Stimulated activated CD8-positive, alpha-beta memory T cell treated with anti-CD3 and anti-CD28 coated beads, Interleukin-4, amount 100 ng/mL, for 4 hours (primary cell): ENCODE measurements at regions not wholly inside any gene's neighbourhood (a gene's known extent, or its start where the extent isn't known, plus 50 kb on each side); places are given as distances from the start of the nearest gene placed in this dataset.
"Not testable (repeated sequence)": the region's sequence is repeated elsewhere in the genome, so short reads cannot be mapped to it uniquely, and the experiment has no call there.

Experiments used
- DNase-seq, 2 donors: peaks; one replicate each; pipeline ENCODE4 v3.0.0-alpha.2; 2020; ENCODE audit warnings: low read depth in 2 of 2, low spot score in 1 of 2

DNA sequence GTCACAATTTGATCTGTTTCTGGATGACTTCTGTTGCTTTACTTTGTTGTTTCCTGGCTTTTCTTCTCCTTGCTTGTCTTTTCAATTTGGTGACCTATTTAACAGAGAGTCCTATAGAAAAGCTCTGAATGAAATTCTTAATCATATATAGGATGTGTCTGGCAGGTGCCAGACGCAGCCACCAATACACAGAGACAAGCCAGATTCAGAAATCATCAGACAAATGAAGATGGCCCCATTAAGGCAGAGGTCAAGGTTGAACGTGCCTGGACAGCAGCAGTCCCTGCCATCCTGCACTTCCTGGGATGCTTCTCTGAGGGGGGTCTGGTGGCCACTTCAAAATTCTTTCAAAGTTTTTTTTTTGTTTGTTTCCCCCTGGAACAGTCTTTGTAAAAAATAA lies 846.7 kb upstream of the COBL start:
- no peak for DNase-seq

DNA sequence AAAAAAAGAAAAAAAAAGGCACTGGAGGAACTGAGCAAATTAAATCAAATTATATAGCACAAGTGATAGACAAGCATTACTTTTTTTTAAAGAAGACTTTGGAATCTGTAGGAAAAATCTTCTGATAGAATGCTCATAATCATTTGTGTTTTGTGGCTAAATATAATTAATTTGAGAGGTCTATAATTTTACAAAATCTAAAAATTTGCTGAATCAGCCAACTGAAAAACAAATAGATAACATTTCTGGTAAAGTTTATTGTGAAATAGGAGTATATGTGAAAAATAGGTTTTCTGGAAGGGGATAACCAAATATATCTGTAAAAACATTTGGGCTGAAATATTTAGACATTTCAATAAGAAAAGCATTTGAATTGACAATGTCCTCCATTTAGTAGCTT lies 844.9 kb upstream of the COBL start:
- no peak for DNase-seq

DNA sequence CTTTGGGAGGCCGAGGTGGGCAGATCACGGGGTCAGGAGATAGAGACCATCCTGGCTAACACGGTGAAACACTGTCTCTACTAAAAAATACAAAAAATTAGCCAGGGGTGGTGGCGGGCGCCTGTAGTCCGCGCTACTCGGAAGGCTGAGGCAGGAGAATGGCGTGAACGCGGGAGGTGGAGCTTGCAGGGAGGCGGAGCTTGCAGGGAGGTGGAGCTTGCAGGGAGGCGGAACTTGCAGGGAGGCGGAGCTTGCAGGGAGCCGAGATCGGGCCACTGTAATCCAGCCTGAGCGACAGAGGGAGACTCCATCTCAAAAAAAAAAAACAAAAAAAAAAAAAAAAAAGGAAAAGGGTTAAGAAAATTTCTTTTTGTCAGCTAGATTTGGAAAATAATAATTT lies 842.8 kb upstream of the COBL start:
- not testable (repeated sequence) for DNase-seq

DNA sequence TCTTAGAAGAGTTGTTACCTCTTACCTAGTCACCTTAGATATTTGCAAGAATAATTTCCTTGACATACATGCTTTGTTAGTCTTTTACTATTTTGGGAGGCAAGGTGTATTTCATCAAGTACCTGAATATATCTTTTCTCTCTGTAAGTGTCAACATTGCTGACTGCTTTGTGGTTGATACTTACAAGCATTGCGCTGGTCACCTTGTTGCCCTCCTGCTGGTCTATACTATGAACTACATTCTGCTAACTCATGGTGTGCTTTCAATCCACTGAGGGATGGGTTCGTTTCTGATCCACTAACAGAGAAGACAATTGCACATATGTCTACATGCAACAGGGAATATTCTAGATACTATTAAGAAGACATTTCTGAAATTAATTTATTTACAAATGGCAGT lies 837.8 kb upstream of the COBL start:
- DNase-seq = no peak

DNA sequence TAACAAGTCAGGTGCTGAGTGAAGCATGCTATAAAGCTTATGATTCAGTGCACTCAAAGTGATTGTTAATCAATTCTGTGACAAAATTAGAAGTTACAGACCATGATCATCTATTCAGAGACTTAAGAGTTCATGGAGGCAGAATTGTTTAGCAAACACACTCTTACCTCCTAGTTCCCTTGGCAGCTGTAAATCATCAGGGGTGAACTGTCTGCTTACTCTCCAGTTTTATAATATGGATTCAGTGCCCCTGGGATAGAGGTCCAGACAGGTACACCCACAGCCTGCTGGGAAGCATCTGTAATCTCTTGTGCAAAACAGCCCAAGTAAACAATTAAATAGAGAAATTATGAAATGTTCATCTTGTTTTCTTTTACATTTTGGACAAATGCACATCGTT lies 835.0 kb upstream of the COBL start:
- DNase-seq = no peak

DNA sequence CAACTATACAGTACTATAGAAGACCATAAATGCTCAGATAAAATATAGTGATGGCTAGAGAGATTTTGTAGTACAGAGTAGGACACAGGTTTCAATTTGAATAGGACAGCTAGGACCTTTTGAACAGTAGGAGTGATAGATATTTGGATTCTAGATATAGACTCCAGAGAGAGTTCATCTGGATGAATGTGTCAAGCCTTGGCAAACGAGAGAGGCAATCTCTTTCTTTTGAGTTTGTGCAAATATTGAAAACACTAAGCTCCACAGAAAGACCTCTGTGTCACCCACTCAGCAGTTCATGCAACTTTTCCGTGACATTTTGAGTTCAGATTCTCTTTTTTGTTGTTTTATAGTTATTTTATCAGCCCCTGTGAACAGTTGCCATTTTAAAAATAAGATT lies 834.3 kb upstream of the COBL start:
- no peak for DNase-seq

DNA sequence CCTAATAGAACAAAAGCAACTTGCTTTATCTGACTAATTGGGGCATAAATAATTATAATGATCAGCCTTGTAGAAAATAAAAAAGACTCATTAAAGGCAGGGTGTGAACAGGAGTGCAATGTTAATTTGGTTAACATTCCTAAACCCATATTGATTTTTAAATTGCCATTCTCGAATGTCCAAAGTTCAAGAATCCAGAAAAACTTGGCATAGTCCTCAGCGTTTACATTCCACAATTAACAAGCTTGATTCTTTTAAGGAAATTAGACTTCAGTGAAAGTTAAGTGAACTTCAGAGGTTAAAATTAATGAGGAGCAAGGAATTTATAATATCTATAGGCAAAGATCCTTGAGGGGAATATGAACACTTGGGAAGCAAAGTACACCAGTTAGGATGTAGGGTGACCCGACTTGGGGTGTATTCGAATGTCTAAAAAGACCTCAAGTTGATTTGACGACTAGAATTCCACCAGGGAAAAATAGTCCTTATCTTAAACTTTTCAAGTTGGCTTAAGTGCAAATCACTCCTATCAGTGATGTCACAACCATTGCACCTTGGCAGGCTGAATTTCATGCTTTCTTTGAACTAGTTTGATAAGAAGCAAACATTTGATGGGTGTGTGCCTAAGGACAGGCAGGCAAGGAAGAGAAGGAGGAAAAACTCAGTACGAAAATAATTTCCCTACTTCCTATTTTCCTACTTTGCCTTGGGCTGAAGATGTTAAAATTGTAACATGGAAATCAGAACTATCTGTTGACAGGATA lies 830.4 kb upstream of the COBL start:
- no peak for DNase-seq

DNA sequence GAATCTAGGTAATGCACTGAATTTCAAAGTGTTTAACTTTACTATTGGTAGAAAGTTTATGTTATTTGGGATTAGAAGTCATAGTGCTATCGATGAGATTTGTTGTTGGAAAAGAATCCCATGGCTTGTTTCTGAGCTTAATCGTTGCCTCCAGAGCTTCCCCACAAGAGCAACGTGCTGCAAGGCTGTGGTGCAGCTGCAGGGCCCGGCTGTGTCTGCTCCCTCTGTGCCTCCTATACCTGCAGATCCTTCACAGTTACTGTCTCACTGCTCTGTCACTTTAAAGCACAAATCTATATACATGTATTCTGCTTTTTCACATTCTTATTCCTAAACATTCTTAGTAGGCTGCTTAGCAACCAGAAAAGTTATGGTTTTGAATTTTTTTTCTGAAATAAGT lies 826.6 kb upstream of the COBL start:
- DNase-seq = no peak

DNA sequence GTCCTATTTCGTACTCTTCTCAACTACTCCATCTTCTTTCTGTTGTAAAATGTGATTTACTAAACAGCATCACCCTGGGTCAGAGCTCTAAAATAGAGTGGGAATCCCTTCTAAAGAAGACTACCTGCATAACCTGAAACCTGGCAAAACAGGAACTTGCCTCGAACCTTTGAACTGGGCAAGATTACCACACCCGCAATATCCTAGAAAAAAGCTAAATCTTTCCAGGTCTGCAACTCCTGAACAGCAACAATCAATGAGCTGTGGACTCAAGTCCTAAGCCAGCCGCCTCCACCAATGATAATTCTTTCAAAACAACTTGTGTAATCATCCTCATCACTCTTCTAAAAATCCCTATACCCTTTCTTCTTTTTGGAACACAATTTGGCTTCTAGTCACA lies 824.2 kb upstream of the COBL start:
- DNase-seq = no peak

DNA sequence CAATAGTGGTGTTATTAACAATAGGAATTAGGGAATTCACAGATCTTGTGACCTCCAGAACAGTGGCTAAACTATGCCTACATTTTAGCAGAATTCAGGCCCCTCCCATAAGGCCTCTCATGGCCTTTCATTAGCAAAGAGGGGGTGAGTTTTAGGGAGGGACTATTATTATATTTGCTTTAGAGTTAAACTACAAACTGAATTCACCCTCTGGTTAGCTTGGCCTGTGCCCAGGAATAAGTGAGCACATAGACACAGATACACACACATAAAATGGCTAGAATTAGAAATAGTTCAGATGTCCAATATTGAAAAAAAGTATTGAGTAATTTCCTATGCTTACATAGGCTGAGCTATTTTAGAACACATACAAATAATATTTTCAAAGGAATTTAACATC lies 818.8 kb upstream of the COBL start:
- no peak for DNase-seq

DNA sequence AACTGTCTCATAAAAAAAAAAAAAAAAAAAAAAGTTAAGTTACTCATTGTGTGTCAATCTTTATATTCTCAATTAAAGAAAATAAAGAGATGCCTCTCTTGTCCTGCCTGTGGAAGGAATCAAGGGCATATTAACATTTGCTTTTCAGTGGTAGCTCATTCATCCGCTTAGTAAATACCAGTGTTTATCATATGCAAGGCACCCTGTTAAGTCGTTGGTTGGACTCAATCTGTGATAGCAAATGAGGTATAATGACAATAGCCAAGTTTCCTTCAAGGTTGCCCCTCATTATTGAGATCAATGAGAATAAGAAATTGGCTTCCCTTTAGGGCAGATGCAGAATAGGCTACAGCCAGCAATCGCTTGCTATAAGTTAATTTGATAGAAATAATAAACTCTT lies 812.7 kb upstream of the COBL start:
- no peak for DNase-seq

DNA sequence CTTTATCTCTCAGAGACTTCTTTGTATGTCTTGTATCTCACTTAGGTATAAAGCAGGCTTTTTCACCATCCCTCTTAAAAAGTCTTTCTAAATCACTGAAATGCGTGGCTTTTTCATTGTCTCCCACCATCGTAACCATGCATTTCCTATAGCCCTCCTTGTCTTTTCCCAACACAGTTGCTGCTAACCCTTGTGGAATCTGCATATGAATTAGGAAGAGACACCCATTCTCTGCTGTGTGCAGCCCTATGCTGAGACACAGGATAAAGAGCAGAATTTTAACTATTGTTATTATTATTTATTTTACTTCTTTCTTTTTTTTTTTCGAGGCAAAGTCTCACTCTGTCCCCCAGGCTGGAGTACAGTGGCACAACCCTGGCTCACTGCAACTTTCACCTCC lies 804.3 kb upstream of the COBL start:
- DNase-seq = no peak

DNA sequence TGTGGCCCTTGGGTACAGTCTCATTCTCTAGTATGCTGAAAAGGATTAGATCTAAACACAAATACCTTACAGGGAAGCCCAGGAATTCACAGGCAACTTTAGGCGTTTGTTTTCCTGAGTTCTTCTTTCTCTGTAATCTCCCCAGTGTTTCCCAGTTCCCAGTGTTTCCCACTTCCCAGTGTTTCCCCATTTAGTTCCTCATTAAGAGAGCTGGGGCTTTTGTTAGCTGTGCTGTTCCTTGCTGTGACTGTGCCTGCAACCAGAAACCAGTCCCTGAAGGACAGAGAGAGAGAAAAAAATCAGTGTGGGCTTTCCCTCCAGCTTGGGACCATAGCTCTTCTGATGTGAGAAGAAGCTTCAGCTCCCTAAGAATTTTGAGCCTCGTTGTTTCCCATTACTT lies 802.9 kb upstream of the COBL start:
- no peak for DNase-seq

DNA sequence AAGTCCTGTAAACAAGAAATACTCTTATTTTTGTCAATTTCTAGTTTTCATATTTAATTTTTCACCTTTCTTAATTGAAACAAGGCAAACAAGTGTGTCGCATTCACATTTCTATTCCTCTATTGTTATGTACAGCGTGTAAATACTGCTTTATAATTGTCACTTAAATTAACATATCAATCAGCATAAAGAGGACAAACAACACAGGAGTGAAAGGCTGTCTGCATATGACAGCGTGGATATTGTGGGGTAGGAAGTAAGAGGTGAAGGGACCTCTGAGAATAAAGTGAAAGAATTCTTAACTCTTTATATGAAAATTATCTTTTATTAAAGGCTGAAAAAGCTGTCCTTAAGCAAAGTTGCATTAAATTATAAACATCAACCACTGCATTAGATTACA lies 797.9 kb upstream of the COBL start:
- no peak for DNase-seq

DNA sequence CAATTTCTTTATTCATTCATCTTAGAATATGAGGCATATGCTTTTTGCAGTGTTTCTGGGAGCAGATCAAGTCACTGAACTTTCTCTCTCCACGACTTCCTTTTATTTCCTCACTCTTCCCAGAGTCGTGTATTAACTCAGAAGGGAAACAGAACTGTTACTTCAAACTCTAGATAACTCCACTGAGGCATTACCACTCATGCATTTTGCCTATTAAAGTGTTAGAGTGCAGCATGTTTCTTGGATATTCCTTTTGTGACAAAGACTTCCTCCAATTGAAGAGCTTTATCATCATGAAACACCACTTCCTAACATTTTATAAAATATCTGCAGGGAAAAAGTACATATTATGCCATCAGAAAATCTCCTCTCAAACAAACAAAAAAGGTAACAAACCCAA lies 797.4 kb upstream of the COBL start:
- DNase-seq = no peak

DNA sequence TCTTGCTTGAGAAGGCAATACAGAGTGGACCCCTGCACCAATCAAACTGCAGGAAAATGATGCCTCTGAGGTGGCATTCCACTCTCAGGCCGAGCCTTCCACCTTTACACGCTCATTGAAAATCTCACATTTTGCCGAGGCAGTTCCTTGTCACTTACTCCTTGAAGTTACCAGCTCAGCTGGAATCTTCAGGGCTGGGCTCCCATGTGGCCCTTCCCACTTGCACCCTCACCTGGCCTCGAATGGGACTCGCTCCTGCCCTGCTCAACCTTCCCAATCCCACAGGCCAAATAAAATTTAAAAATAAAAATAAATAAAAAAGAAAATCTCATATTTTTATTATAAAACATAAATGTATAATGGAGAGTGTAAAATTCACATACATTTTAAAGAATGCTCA lies 790.7 kb upstream of the COBL start:
- DNase-seq = no peak

DNA sequence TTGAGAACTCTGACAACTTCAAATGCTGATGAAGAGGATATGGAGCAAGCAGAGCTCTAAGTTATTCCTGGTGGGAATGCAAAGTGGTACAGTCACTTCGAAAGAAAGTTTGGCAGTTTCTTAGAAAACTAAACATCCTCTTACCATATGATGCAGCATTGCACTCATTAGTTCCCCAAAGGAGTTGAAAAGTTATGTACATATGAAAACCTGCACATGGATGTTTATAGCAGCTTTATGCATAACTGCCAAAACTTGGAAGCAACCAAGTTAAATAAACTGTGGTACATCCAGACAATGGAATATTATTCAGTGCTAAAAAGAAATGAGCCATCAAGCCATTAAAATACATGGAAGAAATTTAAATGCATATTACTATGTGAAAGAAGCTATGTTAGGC lies 779.3 kb upstream of the COBL start:
- no peak for DNase-seq

DNA sequence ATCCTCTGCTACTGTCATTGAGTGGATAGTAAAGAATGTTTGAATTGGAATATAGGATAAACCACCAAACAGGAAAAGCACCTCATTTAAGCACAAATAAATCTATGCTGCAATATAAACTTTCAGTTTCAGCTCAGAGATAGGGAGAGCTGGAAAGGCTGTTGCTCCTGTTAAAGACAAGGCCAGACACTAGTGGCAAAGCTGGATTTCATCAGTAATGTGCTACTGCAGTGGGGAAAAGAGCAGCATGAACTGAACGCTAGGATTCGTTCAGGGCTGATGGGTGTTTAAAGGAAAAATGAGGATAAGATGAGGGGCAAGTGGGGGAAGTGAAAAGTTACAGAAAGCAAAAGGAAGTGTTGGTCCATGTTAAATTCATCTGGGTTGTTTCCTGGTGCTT lies 775.4 kb upstream of the COBL start:
- DNase-seq = no peak

DNA sequence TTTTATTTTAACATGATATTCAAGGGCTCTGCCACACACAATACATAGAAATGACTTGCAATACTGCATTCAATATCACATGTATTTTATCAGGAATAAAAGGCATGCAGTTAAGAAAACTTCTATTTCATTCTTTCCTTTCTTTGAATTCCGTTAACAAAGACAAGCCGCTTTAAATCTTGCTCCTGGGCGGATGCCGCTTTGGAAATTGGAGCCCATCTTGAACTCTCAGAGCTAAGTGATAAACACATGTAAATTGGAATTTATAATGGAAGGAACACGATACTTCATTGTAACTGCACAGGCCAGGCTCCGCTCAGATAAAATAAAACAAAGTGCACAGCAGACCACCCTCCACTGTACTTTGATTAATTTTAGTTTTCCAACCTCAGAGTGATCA lies 774.5 kb upstream of the COBL start:
- no peak for DNase-seq

DNA sequence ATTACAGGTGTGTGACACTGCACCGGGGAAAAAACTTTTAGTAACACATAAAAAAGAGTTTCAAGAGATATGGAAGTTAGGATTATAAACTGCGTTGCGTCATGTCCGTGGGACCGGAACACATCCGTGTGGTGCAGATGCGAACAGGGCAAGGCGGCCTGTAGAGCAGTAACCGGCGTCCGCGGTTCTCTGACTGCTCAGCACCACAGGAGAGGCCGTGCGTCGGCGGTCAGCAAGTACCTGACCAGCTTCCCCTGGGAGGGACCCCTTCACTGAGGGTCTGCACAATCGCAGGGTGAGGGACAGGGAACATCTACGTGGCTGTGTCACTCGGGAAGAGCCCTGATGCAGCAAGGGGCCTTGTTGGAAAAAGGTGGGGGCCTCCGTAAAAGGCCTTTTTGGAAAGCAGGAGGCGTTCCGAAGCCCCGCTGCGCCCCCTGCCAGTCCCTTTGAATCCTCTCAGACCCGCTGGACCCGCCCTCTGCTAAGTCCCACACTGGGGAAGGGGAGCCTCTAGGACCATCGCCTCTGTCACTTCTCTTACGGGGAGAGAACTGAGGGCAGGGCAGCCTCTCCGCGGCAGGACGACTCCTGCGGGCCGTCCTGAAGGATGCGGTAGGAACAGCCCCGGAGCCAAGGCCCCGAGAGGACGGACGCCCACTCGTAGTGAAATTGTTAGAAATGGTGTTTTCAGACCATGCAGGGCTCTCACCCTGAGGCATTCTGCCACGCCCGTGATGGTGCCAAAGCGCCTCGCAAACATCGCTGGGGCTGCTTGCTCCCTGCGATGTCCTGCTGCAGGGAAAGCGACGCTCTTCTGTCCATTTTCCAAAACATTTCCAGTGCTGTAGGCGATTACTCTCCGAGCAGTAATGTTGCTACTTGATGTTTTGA lies 771.6 kb upstream of the COBL start:
- DNase-seq = no peak

DNA sequence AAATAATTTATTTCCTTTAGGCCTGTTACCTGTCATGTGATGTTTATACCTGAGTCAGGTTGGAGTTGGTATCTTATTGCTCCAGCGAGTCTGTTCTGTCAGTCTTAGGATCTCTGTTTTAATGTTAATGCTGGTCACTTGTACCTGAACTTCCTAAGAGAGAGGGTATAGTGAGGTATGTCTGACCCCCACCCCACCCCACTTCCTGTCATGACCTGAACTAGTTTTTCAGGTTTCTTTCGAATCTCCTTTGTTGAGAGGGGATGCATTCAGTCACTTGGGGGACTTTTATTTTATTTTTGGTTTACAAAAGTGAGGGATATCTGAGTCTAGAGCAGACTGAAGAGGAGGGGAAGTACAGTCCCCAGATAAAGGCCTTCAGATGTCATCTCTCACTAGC lies 769.0 kb upstream of the COBL start:
- DNase-seq = no peak

DNA sequence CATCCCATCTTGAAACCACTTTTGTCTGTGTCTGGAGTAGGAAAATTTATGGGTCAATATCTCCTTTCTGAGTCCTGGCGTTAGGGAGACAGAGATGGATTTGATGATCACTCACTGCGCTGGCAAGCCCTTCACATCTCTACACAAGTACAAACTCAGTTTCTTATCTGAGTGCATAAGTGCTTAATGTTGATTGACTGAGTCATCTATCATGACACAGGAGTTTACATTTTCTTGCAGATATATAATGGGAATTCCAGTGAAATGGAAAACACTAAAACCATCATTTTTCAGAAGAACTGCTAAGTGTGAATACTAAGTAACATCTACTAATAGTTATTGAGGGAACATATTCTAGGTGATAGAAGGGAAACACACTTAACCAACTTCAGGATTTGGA lies 763.9 kb upstream of the COBL start:
- no peak for DNase-seq

DNA sequence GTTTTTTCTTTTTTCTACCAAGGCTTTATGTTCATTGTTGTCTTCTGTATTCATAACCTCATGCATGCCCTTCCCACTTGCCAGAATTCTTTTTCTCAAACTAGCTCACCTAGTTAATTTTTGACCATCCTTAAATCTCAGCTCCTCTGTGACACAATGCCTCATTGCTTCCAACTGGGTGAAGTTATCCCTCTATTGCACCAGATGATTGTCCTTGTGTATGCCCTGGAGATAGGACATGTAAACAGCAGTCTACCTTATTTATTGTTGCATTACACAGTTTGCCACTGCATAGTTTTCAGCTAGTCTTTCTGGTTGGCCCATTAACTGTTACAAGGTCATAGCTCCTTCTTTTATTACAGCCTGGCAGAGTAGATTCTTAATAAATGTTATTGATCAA lies 763.1 kb upstream of the COBL start:
- DNase-seq = no peak
